ENCODE measurements at regions not wholly inside any gene's neighbourhood (a gene's known extent, or its start where the extent isn't known, plus 50 kb on each side); places are given as distances from the start of the nearest gene placed in this dataset.

GRCh38 chr2:126823951-126824350 is 74.7 kb upstream of the TEX51 start:
- TF ChIP-seq CTCF (IDR thresholded peaks at IDR 0.05; ENCODE audit: low read depth, low read length) (no peak), EZH2phosphoT487 (IDR thresholded peaks at IDR 0.05; ENCODE audit: low read depth) (no peak)
